ENCODE measurements at regions not wholly inside any gene's neighbourhood (a gene's known extent, or its start where the extent isn't known, plus 50 kb on each side); places are given as distances from the start of the nearest gene placed in this dataset.

DNA sequence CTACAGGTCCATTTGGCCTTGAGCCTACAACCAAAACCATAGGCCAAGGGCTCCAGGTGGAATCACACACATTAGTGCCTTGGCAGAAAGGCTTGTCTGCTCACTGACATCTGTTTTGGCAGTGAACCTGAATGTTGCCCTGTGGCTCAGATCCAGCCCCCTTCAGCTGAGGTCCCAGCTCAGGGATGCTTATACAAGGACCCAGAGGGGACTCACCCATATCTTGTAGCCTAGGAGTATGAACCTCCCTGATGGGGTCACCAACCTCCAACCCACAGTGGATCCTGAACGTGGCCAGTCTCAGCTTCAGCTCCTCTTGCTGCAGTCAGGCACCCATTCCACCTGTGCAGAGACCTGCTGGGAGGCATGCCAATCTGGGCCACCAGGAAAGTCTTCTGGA, 50.8 kb upstream of the HMX1 start:
- DNase-seq (ENCODE audit: low spot score), result no peak

GRCh38 chr4:8921465-8921864, 49.8 kb upstream of the HMX1 start:
- peak; percentile 80 for DNase-seq (ENCODE audit: low spot score)

Measured in mesenteric fat pad (tissue), 1 donor.